NCI-H2107 treated with DMSO at 0.1 percent for 48 hours (cell line): ENCODE measurements at regions not wholly inside any gene's neighbourhood (a gene's known extent, or its start where the extent isn't known, plus 50 kb on each side); places are given as distances from the start of the nearest gene placed in this dataset.
A peak's percentile ranks its signal among the peaks of the same experiment; 100 is the strongest.
"Not testable (repeated sequence)": the region's sequence is repeated elsewhere in the genome, so short reads cannot be mapped to it uniquely, and the experiment has no call there.

ENCODE experiments used
- DNase-seq: peaks from one replicate; lab custom pipeline; 2025; ENCODE audit not compliant: unreplicated experiment; lab: John Stamatoyannopoulos, UW

- no peak for DNase-seq
These were observed 249.8 kb upstream of the MAD2L1 start for GRCh38 chr4:120316416-120316815.

- DNase-seq: no peak
These were observed 248.3 kb upstream of the MAD2L1 start for GRCh38 chr4:120314969-120315368.

DNA sequence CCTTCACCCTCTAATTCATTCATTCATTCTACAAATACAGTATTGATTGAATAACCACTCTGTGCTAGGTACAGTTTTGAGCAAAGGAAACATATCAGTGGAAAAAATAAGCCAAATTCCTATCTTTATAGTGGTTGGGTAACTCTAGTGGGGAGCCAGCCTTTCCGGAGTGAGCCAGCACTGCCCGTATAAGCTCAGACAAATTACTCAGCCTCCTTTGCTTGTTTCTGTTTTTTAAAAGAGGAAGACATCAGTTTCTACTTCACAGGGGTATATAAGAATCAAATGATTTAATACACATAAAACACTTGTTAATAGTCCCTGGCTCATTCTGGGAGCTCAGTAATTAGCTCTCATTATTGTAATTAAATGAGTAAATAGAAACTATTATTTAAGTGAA, 238.2 kb upstream of the MAD2L1 start:
- DNase-seq: no peak

DNA sequence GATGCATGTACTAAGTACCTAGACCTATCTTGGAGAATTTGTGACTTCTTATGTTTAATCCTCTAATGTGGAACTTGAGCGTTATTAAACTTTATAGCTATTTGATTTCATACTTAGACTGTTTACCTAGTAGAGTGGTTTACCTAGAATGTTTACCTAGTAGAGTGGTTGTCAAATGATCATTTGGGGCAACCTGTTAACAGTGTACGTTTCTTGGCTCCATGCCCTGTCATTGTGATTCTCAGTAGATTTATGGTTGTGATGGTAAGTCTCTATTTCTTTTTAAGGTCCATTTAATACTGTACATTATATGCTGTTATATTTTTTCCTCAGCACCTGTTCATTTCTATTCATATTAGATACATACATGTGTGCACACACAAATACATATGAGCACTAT, 233.0 kb upstream of the MAD2L1 start:
- DNase-seq: peak; percentile 5

GRCh38 chr4:120293341-120293740, 226.7 kb upstream of the MAD2L1 start:
- DNase-seq: no peak

- DNase-seq: no peak
These were observed 224.9 kb upstream of the MAD2L1 start for GRCh38 chr4:120291541-120291940.

GRCh38 chr4:120290553-120290952, 223.9 kb upstream of the MAD2L1 start:
- no peak for DNase-seq

GRCh38 chr4:120286813-120287212, 220.2 kb upstream of the MAD2L1 start:
- no peak for DNase-seq

DNA sequence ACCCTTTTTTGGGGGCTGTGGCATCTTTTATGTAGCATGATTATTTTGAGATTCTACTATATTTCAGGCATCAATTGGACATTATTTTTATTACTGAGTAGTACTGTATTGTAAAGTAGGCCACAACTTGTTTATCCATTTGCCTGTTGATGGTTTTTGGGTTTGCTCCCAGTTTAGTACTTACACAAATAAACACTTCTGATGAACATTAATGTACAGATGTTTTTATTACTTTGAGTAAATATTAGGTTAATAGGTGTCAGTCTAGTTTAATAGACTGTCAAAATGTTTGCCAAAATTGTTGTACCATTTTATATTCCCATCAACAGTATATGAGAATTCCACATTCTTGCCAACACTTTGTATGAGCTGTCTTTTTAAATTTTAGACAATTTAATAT, 214.9 kb upstream of the MAD2L1 start:
- DNase-seq: no peak

GRCh38 chr4:120277391-120277790, 210.7 kb upstream of the MAD2L1 start:
- DNase-seq: no peak

GRCh38 chr4:120266602-120267001, 200.0 kb upstream of the MAD2L1 start:
- no peak for DNase-seq

- DNase-seq: no peak
These were observed 197.0 kb upstream of the MAD2L1 start for GRCh38 chr4:120263618-120264017.

DNA sequence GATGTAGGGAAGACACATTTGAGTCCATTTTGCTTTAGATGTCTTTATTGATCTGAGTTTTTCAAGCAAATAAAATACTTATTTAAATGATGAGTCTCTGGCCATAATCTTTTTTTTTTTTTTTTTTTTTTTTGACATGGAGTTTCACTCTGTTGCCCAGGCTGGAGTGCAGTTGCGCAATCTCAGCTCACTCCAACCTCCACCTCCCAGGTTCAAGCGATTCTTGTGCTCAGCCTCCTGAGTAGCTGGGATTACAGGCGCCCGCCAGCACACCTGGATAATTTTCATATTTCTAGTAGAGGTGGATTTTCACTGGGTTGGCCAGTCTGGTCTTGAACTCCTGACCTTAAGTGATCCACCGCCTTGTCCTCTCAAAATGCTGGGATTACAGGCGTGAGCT, 194.5 kb upstream of the MAD2L1 start:
- DNase-seq: no peak

DNA sequence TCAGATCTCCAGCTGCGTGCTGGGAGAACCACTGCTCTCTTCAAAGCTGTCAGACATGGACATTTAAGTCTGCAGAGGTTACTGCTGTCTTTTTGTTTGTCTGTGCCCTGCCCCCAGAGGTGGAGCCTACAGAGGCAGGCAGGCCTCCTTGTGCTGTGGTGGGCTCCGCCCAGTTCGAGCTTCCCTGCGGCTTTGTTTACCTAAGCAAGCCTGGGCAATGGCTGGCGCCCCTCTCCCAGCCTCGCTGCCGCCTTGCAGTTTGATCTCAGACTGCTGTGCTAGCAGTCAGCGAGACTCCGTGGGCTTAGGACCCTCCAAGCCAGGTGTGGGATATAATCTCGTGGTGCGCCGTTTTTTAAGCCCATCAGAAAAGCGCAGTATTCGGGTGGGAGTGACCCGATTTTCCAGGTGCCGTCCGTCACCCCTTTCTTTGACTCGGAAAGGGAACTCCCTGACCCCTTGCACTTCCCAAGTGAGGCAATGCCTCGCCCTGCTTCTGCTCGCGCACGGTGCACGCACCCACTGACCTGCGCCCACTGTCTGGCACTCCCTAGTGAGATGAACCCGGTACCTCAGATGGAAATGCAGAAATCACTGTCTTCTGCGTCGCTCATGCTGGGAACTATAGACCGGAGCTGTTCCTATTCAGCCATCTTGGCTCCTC, 189.6 kb upstream of the MAD2L1 start:
- DNase-seq: not testable (repeated sequence)

DNA sequence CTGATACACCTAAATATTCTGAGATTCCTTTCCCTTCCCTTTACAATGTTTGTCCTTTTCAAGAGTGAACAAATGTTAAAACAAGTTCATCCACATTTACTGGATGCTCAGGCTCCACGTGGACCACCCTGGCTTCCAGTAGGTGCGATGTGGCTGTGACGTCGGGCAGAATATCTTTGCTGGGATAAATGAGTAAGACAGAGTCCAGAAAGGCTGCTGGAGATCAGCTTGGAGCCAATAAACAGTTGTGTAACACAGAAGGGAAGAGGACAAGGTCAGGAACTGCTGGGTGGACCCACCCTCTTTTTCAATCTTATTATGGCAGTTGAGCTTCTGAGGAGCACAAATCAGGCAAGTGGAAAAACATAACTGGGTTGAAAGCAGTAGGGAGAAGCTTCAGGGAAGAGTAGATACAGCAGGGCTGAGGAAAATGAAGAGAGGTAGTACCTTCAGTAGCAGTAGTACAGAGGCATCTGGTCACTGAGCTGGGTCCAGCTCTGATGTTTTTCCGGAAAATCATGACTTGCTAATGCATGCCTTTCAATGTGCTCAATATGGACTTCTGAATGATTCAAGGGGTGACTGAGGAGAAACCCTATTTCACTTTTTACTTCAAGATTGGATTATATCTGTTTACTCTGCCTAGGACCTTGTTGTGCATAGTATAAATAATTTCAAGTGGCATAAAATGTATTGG, 171.8 kb upstream of the MAD2L1 start:
- DNase-seq: no peak

GRCh38 chr4:120236873-120237272, 170.2 kb upstream of the MAD2L1 start:
- DNase-seq: no peak

DNA sequence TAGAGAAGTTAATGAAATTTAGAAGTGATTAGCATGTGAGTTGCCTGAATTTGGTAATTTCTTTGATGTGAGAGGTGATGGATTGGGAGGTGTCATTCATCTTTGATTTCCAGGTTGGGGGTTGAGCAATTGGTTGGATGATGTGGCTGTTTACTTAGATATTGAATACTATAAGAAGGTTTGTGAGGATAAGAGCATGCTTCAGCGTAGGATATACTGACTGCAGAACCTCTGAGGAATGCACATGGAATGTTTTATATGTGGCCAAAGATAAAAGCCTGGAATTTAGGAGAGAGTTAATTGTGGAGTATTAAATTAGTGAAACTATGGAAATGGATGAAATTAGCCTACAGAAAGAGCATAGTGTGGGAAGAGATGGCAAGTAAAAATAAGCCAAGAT, 165.4 kb upstream of the MAD2L1 start:
- no peak for DNase-seq

GRCh38 chr4:120228086-120228485, 161.4 kb upstream of the MAD2L1 start:
- DNase-seq: no peak

DNA sequence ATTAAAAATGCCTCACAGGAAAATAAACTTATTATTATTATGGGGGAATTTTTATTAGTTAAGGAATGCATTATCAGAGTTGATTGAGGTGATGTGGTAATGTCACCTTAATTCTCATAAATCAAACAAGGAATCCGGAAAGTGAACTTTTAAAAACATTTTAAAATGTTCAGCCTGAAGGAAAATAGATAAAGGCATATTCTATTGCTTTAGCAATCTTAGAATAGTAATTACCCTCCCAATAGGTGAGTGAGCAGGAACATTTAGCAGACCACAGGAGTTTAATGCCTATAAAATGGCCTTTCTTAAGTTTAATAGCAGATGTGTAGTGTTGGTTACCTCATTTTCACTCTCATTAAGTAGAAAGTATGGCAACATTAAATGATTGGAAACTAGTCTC, 160.9 kb upstream of the MAD2L1 start:
- no peak for DNase-seq

GRCh38 chr4:120225527-120225926, 158.9 kb upstream of the MAD2L1 start:
- no peak for DNase-seq

- no peak for DNase-seq
These were observed 152.3 kb upstream of the MAD2L1 start for GRCh38 chr4:120218981-120219380.

- no peak for DNase-seq
These were observed 148.7 kb upstream of the MAD2L1 start for GRCh38 chr4:120215350-120215749.
